K562 (cell line): ENCODE measurements at regions not wholly inside any gene's neighbourhood (a gene's known extent, or its start where the extent isn't known, plus 50 kb on each side); places are given as distances from the start of the nearest gene placed in this dataset.
A peak's percentile ranks its signal among the peaks of the same experiment; 100 is the strongest.

Source experiments
- ATAC-seq: fragments of 200-7000 bp; cut with Tn5 transposase; 3 replicates; pipeline ENCODE4 v1.9.1; 2020; ENCODE audit warnings: moderate library complexity
- BruUV-seq: library from RNA; stranded (reverse); fragments of 400-500 nt; replicated peaks from 2 replicates; lab custom pipeline; 2021; lab: Mats Ljungman, UMichigan
- CTCF ChIA-PET: fragments of 300-600 bp; formaldehyde crosslinking; extraction: SDS; loops from one replicate; lab custom pipeline; 2021; ENCODE audit warnings: low intra/inter-chr PET ratio; lab: Yijun Ruan, JAX
- POLR2A ChIA-PET: fragments of 300-600, 350-650 bp; sonication (Branson Sonifier 250); formaldehyde crosslinking; extraction: SDS; loops from one replicate; lab custom pipeline; 2021; ENCODE audit warnings: antibody characterized with exemption, inconsistent platforms; lab: Yijun Ruan, JAX
- DNase-seq, 4 experiments: peaks; one replicate each; pipeline versions ENCODE4 v3.0.0 to v3.0.0-alpha.2; 2011 to 2018; ENCODE audit warnings: low spot score in 3 of 4, mixed read lengths in 3 of 4; ENCODE audit errors: extremely low read depth in 1 of 4
- FAIRE-seq: peaks from 2 replicates; lab custom pipeline; 2011; peaks lifted over from hg19 to GRCh38; lab: Jason Lieb, UNC
- H2AFZ ChIP-seq: 2 replicates; pipeline ENCODE4 v1.6.0; 2011; ENCODE audit warnings: low read depth, low read length, control low read depth, inconsistent platforms
- H3K27ac ChIP-seq: fragments of 200-600 bp; 3 replicates; pipeline ENCODE4 v1.8.0; 2011; ENCODE audit warnings: low read depth, mild to moderate bottlenecking, control low read depth, inconsistent platforms, low read length, moderate library complexity, mixed read lengths; ENCODE audit errors: extremely low read depth
- H3K27me3 ChIP-seq, 2 experiments: fragments of 300-600 bp in 1 of 2; 2 replicates in 1 of 2; 3 replicates in 1 of 2; pipeline versions ENCODE4 v1.6.0 to v1.8.0; 2011; ENCODE audit warnings: inconsistent platforms in 2 of 2, low read length in 2 of 2, mild to moderate bottlenecking in 1 of 2, mixed read lengths in 1 of 2, moderate library complexity in 1 of 2; ENCODE audit not compliant: control insufficient read depth in 2 of 2, insufficient read depth in 2 of 2
- H3K36me3 ChIP-seq: fragments of 300-600 bp; 3 replicates; pipeline ENCODE4 v1.8.0; 2011; ENCODE audit warnings: mild to moderate bottlenecking, low read length, inconsistent platforms; ENCODE audit not compliant: control insufficient read depth, insufficient read depth
- H3K4me1 ChIP-seq, 2 experiments: fragments of 200-600 bp in 1 of 2; replicated peaks in 1 of 2; 2 replicates in 1 of 2; 3 replicates in 1 of 2; pipeline versions ENCODE4 v1.5.1 to v1.8.0; 2011; ENCODE audit warnings: inconsistent platforms in 2 of 2, low read length in 2 of 2, mild to moderate bottlenecking in 1 of 2, mixed read lengths in 1 of 2, moderate library complexity in 1 of 2; ENCODE audit not compliant: control insufficient read depth in 2 of 2, insufficient read depth in 2 of 2
- H3K4me2 ChIP-seq: 2 replicates; pipeline ENCODE4 v1.6.1; 2011; ENCODE audit warnings: low read length, control low read depth, inconsistent platforms, mixed read lengths; ENCODE audit not compliant: insufficient read depth
- H3K4me3 ChIP-seq: fragments of 200-600 bp; sonication (generic), shearing (Covaris generic); 2 replicates; pipeline ENCODE4 v1.5.1; 2016; ENCODE audit warnings: control low read depth, inconsistent platforms
- H3K79me2 ChIP-seq: fragments of 200-600 bp; 3 replicates; pipeline ENCODE4 v1.8.0; 2011; ENCODE audit warnings: low read length, inconsistent platforms; ENCODE audit not compliant: control insufficient read depth, insufficient read depth
- H3K9ac ChIP-seq, 2 experiments: 2 replicates each; pipeline versions ENCODE4 v1.6.0 to v1.6.1; 2011; ENCODE audit warnings: low read depth in 2 of 2, low read length in 2 of 2, control low read depth in 1 of 2, inconsistent platforms in 1 of 2, mild to moderate bottlenecking in 1 of 2, mixed read lengths in 1 of 2; ENCODE audit not compliant: insufficient read depth in 1 of 2
- H3K9me1 ChIP-seq: one replicate; pipeline ENCODE4 v1.6.0; 2011; ENCODE audit warnings: inconsistent platforms, mild to moderate bottlenecking, low read length, moderate library complexity; ENCODE audit not compliant: control insufficient read depth, insufficient read depth
- H3K9me3 ChIP-seq: replicated peaks from 2 replicates; pipeline ENCODE4 v1.5.1; 2011; ENCODE audit warnings: low read depth, low read length, inconsistent platforms; ENCODE audit not compliant: control insufficient read depth, insufficient read depth
- H4K20me1 ChIP-seq: replicated peaks from 2 replicates; pipeline ENCODE4 v1.6.1; 2011; ENCODE audit warnings: low read length, inconsistent platforms, mixed read lengths; ENCODE audit not compliant: control insufficient read depth, insufficient read depth
- ASH1L ChIP-seq: fragments of 450-650 bp; IDR thresholded peaks from 2 replicates; pipeline ENCODE4 v1.6.1; 2018; ENCODE audit warnings: borderline replicate concordance, mild to moderate bottlenecking, low read depth; ENCODE audit not compliant: partially characterized antibody
- HDGF ChIP-seq: fragments of 450-650 bp; IDR thresholded peaks from 2 replicates; pipeline ENCODE4 v1.6.1; 2016
- MBD2 ChIP-seq: sonication (generic); IDR thresholded peaks from 2 replicates; pipeline ENCODE4 v1.6.1; 2016; ENCODE audit warnings: low read depth, borderline replicate concordance
- MLLT1 ChIP-seq, 2 experiments: fragments of 450-650 bp; IDR thresholded peaks; 2 replicates each; pipeline ENCODE4 v1.6.1; 2016
- NFE2L1 ChIP-seq: fragments of 450-650 bp; IDR thresholded peaks from 2 replicates; pipeline ENCODE4 v1.6.1; 2016; ENCODE audit warnings: missing genetic modification characterization, low read depth, mild to moderate bottlenecking, missing compliant biosample characterization, moderate library complexity, borderline replicate concordance
- PBX2 ChIP-seq, 2 experiments: IDR thresholded peaks in 1 of 2; conservative IDR thresholded peaks in 1 of 2; 2 replicates each; pipeline ENCODE4 v1.6.1; 2016; ENCODE audit warnings: low read depth in 2 of 2, mild to moderate bottlenecking in 1 of 2, missing compliant biosample characterization in 1 of 2, missing genetic modification characterization in 1 of 2, moderate library complexity in 1 of 2
- POU5F1 ChIP-seq: fragments of 150-350 bp; IDR thresholded peaks from 2 replicates; pipeline ENCODE4 v1.6.1; 2014; ENCODE audit warnings: borderline replicate concordance, low read length, low read depth, mild to moderate bottlenecking; ENCODE audit not compliant: partially characterized antibody
- RFX7 ChIP-seq: fragments of 250-450 bp; sonication (Bioruptor Pico); IDR thresholded peaks from 2 replicates; pipeline ENCODE4 v1.5.1; 2021; ENCODE audit warnings: mild to moderate bottlenecking
- SMAD1 ChIP-seq: fragments of 150-350 bp; IDR thresholded peaks from 2 replicates; pipeline ENCODE4 v1.6.1; 2014; ENCODE audit warnings: low read length, low read depth; ENCODE audit not compliant: partially characterized antibody
- SMARCA5 ChIP-seq: fragments of 450-650 bp; IDR thresholded peaks from 2 replicates; pipeline ENCODE4 v1.6.1; 2016
- WGBS: fragments of 100-300 bp; shearing (Covaris generic); methylation state at CpG from one replicate; pipeline ENCODE4 v1.1.6; 2016; ENCODE audit warnings: low coverage, mixed read lengths; ENCODE audit not compliant: insufficient coverage; ENCODE audit errors: missing lambda C conversion rate; 5-methylcytosine and 5-hydroxymethylcytosine counted together
- in situ Hi-C: fragments of 300-500 bp; cut with MboI; formaldehyde crosslinking; loops from 4 replicates; pipeline ENCODE4 v1.15.0; 2018; ENCODE audit warnings: inconsistent platforms, mixed read lengths
- intact Hi-C: fragments of 100-400 bp; cut with micrococcal nuclease; formaldehyde crosslinking; loops from 2 replicates; pipeline ENCODE4 v1.14.2; 2022
- TF ChIP-seq, protein P1 (sequence below): sonication (generic); formaldehyde crosslinking; IDR thresholded peaks from 2 replicates; pipeline ENCODE4 v1.5.0; 2020; ENCODE audit warnings: missing genetic modification reagents

DNA sequence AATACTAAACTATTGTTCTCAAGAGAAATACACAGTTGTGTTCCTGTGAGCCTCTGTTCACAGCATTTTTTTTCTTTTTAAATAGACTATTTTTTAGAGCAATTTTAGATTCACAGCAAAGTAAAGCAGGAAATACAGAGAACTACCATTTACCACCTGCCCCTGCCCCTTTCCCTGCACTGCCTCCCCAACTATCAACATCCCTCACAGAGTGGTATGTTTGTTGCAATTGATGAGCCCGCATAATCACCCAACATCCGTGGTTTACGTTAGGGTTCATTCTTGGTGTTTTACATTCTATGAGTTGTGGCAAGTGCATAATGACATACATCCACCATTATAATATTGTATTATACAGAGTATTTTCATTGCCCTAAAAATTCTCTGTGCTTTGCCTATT, 71.6 kb upstream of the TNFAIP3 start:
- H3K27ac ChIP-seq = peak overlapping the region; percentile 13; the same call in 1 of the 3 replicates
- H3K4me3 ChIP-seq = no peak overlapping the region
- in situ Hi-C loops = loop anchor here (5.0 kb wide), 2 partner anchors 72 to 88 kb away; partner anchors contain the start of gene TNFAIP3

More for the DNA sequence above, 71.6 kb upstream of the TNFAIP3 start:
- no peaks in the 10 kb centered on the region for H3K9me1 ChIP-seq
- FAIRE-seq (no peak), ATAC-seq (no peak), DNase-seq (no peak)
- H3K4me1 ChIP-seq = peaks cover 0 to 38% of the 10 kb centered on the region in 2 experiments; a peak in 4 of 5 replicates
- no peaks in the 10 kb centered on the region for H4K20me1 ChIP-seq
- H2AFZ ChIP-seq = peak overlapping the region; percentile 83
- 72% methylated on average over 3 of the region's 3 CpGs for WGBS
- BruUV-seq = no TSS peak
- intact Hi-C loops = no loop called here
- H3K9me3 ChIP-seq = no peaks in the 10 kb centered on the region
- TF ChIP-seq POU5F1 = no peak
- no peak for TF ChIP-seq SMAD1
- TF ChIP-seq ASH1L = no peak
- TF ChIP-seq, protein P1, sequence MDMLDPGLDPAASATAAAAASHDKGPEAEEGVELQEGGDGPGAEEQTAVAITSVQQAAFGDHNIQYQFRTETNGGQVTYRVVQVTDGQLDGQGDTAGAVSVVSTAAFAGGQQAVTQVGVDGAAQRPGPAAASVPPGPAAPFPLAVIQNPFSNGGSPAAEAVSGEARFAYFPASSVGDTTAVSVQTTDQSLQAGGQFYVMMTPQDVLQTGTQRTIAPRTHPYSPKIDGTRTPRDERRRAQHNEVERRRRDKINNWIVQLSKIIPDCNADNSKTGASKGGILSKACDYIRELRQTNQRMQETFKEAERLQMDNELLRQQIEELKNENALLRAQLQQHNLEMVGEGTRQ (CRISPR knock-in tag) = no peak
- TF ChIP-seq MLLT1 (IDR thresholded peaks at IDR 0.05) = no peak
- no peak for TF ChIP-seq RFX7
- no peak for TF ChIP-seq NFE2L1 (tag)
- no peak for TF ChIP-seq HDGF
- TF ChIP-seq PBX2 (CRISPR knock-in tag; IDR thresholded peaks at IDR 0.05; ENCODE audit: low read depth) = no peak
- no peak for TF ChIP-seq PBX2 (tag; conservative IDR thresholded peaks at IDR 0.05; ENCODE audit: low read depth)
- TF ChIP-seq SMARCA5 = no peak
- no peak for TF ChIP-seq MBD2
- CTCF ChIA-PET = no interaction called here
- POLR2A ChIA-PET = interaction anchor here (0.7 to 2.0 kb wide), 2 partner anchors 9 to 54 kb away, joined by 3 to 7 read pairs; no protein-coding TSS in a partner anchor
- H3K4me2 ChIP-seq = no peak overlapping the region
- no peaks in the 10 kb centered on the region for H3K79me2 ChIP-seq
- H3K27me3 ChIP-seq = no peaks in the 10 kb centered on the region
- H3K9ac ChIP-seq = no peak overlapping the region
- H3K36me3 ChIP-seq = no peaks in the 10 kb centered on the region
